ENCODE measurements at regions not wholly inside any gene's neighbourhood (a gene's known extent, or its start where the extent isn't known, plus 50 kb on each side); places are given as distances from the start of the nearest gene placed in this dataset.

GRCh38 chr12:96143827-96144565 lies 50.2 kb upstream of the ELK3 start:
- TF ChIP-seq CTCF (IDR thresholded peaks at IDR 0.05; ENCODE audit: low read depth, low read length, missing control alignments), result no peak
- no peak for DNase-seq
- Histone ChIP-seq H3K27me3 (replicated peaks) (no peaks in the 10 kb centered on the region), H3K36me3 (replicated peaks) (no peaks in the 10 kb centered on the region), H3K27ac (no peak overlapping the region), H3K4me3 (ENCODE audit: low read depth, low read length) (no peak overlapping the region)
- in situ Hi-C loops (cut with HindIII; ENCODE audit: low pct_ligation_motif_present, low sequenced_read_pairs), result no loop called here
